Cardiac septum (tissue), 1 donor: ENCODE measurements at regions not wholly inside any gene's neighbourhood (a gene's known extent, or its start where the extent isn't known, plus 50 kb on each side); places are given as distances from the start of the nearest gene placed in this dataset.

ENCODE experiments used
- DNase-seq: peaks from one replicate; pipeline ENCODE4 v3.0.0-alpha.2; 2020; ENCODE audit warnings: low spot score
- intact Hi-C: fragments of 100-400 bp; cut with DNase I; formaldehyde crosslinking; loops from one replicate; pipeline ENCODE4 v1.14.0; 2022
- donor health status: DM: no; HTN: no; CAD: no.

DNA sequence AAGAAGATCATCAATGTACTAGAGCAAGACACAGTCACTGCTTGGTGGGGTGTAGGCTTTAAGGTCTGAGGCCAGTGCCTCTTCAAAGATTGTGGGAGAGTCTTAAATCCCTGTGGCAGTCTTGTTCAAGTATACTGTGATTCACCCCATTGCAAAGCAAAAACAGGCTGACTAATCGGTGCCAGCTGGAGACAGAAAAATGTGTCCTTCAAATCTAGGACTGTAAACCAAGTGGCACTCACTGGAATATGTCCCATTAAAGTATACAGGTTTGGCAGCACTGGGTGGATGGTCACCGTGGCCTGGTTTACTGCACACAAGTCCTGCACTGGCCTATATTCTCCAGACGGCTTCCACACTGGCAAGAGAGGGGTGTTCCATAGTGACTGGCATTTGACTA, 1315.3 kb downstream of the TMEM121 start:
- intact Hi-C loops: no loop called here
- DNase-seq: no peak

- intact Hi-C loops: no loop called here
- DNase-seq: no peak
These were observed 1316.3 kb downstream of the TMEM121 start for GRCh38 chr14:106842687-106843086.

GRCh38 chr14:106843386-106843785, 1317.0 kb downstream of the TMEM121 start:
- DNase-seq: no peak
- intact Hi-C loops: no loop called here

DNA sequence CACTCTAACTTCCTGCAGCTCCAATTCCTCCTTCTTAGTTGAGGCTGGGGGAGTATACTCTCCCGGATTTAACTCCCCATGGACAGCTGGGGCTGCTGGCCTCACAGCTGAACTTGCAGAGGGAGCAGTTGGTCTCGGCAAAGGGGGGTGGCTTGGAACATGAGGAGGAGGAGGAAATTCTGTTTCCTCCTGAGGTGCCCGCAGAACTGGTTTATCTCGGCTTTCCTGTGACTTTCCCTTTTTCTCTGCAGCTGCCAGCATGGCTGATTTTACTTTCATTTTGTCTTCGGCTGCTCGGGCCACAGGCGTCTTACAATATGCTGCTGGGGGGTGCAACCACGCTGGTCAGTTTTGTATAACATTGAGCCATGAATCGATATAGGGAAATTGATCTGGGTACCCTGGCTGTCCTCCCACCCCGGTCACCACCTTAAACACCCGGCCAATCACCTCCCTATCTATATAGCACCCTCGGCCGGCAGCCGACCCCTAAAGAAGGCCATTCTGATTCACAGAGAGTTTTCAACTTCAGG, 1317.6 kb downstream of the TMEM121 start:
- intact Hi-C loops: no loop called here
- DNase-seq: no peak

DNA sequence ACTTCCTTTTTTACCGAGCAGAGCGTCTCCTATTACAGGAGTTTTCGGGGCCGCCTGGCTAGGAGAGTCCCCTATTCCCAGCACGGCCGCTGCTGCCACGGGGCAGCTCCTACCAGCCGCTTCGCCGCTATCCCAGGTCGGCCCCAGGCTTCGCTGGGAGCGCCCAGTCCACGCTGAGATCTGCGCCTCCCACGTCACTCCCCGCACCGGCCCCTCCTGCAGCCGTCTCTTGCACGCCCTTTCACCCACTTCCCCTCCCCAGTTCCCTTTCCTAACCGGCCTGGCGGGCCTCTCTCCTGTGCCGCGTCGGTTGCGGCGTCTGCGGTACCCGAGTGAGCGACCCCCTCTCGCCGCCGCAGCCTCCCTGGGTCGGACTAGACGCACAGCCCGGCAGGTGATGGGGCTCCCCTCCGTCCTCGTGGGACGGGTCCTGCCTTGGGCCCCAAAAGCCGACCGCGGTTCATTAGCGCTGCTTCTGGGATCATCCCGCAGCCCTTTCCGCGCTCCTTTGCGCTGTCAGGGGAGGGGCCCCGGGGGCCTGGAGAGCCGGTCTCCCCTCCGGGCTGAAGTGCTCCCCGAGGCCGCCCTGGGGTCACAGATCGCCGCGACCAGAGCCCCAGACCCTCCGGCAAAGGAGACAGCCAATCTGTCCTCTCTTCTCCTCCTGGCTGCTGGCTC, 1318.4 kb downstream of the TMEM121 start:
- intact Hi-C loops: no loop called here

DNA sequence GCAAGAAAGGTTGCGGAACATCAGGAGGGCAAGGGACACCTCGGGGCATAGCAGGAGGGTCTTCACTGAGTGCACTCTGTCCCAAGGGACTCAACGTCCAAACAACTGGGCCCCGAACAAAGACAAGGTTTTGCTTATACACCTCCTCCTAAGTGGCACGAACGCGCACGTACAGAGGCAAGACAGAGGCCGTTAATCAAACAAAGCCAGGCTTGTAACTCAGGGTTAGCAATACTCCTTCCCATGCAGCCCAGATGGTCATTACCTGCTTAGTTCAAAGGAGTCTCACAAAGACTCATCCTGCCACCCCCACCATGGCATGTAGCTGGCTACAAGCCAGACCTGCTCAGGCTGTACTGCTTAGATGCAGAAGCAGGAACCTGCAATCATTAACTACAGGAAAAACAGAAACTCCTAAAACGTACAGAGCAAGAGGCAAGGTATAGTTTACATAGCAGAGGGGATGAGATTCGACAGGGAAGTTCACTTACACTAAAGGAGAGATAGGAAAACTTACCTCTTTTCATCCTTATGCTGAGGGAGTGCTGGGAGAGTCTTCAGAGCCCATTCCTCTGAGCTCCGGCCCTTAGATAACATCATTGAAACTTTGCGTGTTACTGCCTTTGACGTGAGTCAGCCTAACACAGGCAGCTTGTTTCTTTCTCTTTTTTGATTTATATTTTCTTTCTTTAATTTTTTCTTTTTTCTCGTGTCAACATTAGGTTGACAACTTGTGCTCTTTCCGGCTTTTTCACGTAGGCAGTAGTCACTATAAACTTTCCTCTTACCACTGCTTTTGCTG, 1319.1 kb downstream of the TMEM121 start:
- intact Hi-C loops: no loop called here
- no peak for DNase-seq

More for the DNA sequence above, 1318.4 kb downstream of the TMEM121 start:
- DNase-seq: peak; percentile 93

- intact Hi-C loops: no loop called here
- no peak for DNase-seq
These were observed 1319.8 kb downstream of the TMEM121 start for GRCh38 chr14:106846218-106846617.

DNA sequence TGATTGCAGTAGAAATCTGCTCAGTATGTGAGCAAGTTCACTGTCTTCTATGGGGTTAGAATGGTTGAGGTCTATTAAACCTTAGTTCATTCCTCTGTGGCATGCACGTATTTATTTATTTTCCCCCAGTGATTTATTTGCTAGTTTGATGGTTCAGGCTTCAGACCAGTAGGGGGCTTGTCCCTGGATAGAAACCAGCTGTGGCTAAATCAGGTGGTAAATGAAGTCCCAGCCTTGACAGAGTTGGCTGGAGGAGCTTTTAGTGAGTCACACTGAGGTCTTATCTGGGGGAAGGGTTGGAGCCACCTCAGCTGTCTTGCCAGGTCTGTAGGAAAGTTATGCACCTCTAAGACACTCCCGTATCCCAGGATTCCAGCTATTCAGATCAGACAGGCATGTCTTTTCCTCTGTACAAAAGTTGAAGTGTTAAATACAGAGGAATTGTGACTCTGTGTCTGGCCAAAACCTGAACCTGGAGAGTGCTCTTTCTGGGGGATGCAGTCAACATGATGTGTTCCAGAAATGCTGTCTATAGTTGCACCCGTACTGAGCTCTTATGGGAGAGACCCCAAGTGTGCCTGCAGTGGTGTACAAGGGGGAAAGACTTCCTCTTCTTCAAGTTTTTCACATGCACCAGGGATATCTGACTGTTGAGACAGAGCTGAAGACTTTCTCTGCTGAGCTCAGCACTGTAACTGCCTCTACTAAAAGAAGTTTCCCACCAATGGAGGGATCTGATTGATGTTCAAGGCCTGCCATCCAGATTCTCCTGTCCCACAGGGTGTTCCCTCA, 1322.1 kb downstream of the TMEM121 start:
- intact Hi-C loops: no loop called here
- no peak for DNase-seq

DNA sequence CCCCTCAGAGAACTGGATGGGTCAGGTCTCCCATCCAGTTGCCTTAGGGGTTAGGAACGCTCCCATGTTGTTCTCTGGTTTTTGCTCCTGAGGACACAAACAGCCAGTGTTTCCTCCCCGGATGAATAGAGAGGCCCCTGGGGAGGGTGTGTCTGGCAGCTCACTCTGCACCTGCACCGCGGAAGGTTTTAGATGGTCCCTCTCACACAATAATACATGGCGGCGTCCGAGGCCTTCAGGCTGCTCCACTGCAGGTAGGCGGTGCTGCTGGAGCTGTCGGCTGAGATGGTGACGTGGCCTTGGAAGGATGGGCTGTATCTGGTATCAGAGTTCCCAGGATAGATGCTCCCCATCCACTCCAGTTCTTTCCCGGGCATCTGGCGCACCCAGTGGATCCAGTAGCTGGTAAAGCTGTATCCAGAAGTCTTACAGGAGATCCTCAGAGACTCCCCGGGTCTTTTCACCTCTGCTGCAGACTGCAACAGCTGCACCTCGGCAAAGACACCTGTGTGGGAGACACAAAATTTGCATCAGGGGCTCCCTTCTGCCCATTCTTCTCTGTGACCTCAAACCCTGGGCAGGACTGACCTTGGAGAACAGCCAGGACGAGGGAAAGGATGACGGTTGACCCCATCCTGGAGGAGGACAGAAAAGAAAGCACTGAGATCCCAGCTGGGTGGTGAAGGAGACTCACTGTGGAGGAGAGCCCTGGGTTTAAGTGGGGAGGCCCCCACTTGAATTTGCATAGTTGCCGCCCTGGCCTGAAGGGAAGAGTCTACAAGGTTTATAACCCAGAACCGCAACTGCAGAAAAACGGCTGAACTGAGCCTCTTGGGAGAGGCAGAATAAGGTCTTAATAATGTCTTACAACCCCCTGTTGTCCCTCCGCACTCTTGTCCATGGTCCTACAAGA, 1324.8 kb downstream of the TMEM121 start:
- intact Hi-C loops: no loop called here

GRCh38 chr14:106872611-106873446, 1346.4 kb downstream of the TMEM121 start:
- peak; percentile 82 for DNase-seq
- intact Hi-C loops: no loop called here

More for the DNA sequence above, 1324.8 kb downstream of the TMEM121 start:
- no peak for DNase-seq

GRCh38 chr14:106874350-106874749, 1348.0 kb downstream of the TMEM121 start:
- intact Hi-C loops: no loop called here

GRCh38 chr14:106875503-106875902, 1349.1 kb downstream of the TMEM121 start:
- DNase-seq: no peak
- intact Hi-C loops: no loop called here

More at GRCh38 chr14:106874350-106874749, 1348.0 kb downstream of the TMEM121 start:
- no peak for DNase-seq

- DNase-seq: no peak
- intact Hi-C loops: no loop called here
These were observed 1350.3 kb downstream of the TMEM121 start for GRCh38 chr14:106876711-106877110.

DNA sequence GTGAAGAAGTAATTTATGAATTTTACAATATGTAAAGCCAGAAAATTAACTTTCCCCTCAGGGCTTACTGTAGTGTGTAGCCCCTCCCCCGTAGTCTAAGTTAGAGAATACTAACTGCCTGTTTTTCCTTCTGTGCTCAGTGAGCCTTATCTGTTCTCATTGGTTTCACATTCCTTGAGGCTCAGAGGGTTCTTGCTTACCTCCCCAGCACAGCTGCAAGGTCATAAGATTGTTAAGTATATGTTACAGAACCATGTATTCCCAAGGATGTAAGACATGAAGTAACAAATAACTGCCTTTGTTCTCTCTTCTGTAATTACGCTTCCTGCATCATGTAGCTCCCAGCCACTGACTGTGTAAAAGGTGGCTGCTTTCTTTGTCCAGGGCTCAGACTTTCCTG, 1351.1 kb downstream of the TMEM121 start:
- no peak for DNase-seq
- intact Hi-C loops: no loop called here

- intact Hi-C loops: no loop called here
- no peak for DNase-seq
These were observed 1352.9 kb downstream of the TMEM121 start for GRCh38 chr14:106879241-106879640.

DNA sequence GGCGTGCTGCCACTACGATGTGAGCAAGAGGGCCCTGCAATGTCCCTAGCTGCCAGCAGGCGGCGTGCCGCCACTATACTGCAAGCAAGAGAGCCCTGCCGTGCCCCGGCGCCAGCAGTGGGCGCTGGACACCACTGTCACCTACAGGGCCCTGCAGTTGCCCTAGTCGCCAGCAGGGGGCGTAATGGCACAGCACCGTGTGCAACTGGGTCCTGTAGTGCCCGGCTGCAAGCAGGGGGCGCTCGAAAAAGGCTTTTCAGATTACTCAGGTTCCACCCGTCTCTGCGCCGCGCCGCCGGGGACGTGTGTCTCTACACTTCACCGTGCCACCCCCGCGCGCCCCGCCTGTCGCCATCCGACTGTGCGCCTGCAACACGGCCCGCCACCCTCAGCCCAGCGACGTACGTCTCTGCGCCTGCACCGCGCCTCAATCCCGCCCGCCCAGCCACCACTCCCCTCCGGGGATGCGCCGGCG, 1356.9 kb downstream of the TMEM121 start:
- DNase-seq: no peak
- intact Hi-C loops: no loop called here
